Smooth muscle cell (in vitro differentiated cells): ENCODE measurements at regions not wholly inside any gene's neighbourhood (a gene's known extent, or its start where the extent isn't known, plus 50 kb on each side); places are given as distances from the start of the nearest gene placed in this dataset.
A peak's percentile ranks its signal among the peaks of the same experiment; 100 is the strongest.

Source experiments
- DNase-seq: peaks from one replicate; lab custom pipeline; 2025; ENCODE audit not compliant: unreplicated experiment; lab: John Stamatoyannopoulos, UW
- H2AFZ ChIP-seq: fragments of 200-600 bp; sonication (generic); 2 replicates; pipeline ENCODE4 v1.6.0; 2016; ENCODE audit warnings: antibody characterized with exemption, low read depth, mild to moderate bottlenecking
- H3F3A ChIP-seq: fragments of 200-600 bp; sonication (generic); 2 replicates; pipeline ENCODE4 v1.6.0; 2017; ENCODE audit warnings: antibody characterized with exemption, low read depth
- H3K27ac ChIP-seq: fragments of 200-600 bp; sonication (generic); 2 replicates; pipeline ENCODE4 v1.5.1; 2016; ENCODE audit warnings: low read depth, mild to moderate bottlenecking
- H3K27me3 ChIP-seq: fragments of 200-600 bp; sonication (generic); 2 replicates; pipeline ENCODE4 v1.6.1; 2016; ENCODE audit warnings: low read depth, mild to moderate bottlenecking
- H3K36me3 ChIP-seq: fragments of 200-600 bp; sonication (generic); 2 replicates; pipeline ENCODE4 v1.5.1; 2016; ENCODE audit warnings: low read depth
- H3K4me1 ChIP-seq: fragments of 200-600 bp; sonication (generic); 2 replicates; pipeline ENCODE4 v1.5.1; 2016; ENCODE audit warnings: low read depth
- H3K4me2 ChIP-seq: fragments of 200-600 bp; sonication (generic); 2 replicates; pipeline ENCODE4 v1.6.0; 2016; ENCODE audit warnings: mild to moderate bottlenecking
- H3K4me3 ChIP-seq: fragments of 200-600 bp; sonication (generic); 2 replicates; pipeline ENCODE4 v1.5.1; 2016; ENCODE audit warnings: mild to moderate bottlenecking
- H3K79me2 ChIP-seq: fragments of 200-600 bp; sonication (generic); 2 replicates; pipeline ENCODE4 v1.6.0; 2016; ENCODE audit warnings: low read depth, mild to moderate bottlenecking
- H3K9ac ChIP-seq: fragments of 200-600 bp; sonication (generic); 2 replicates; pipeline ENCODE4 v1.6.0; 2016; ENCODE audit warnings: low read depth
- H3K9me3 ChIP-seq: fragments of 200-600 bp; sonication (generic); replicated peaks from 2 replicates; pipeline ENCODE4 v1.5.1; 2016; ENCODE audit warnings: low read depth
- H4K20me1 ChIP-seq: fragments of 200-600 bp; sonication (generic); 2 replicates; pipeline ENCODE4 v1.6.0; 2016; ENCODE audit warnings: low read depth
- CTCF ChIP-seq: fragments of 200-600 bp; sonication (generic); IDR thresholded peaks from 2 replicates; pipeline ENCODE4 v1.5.1; 2017; ENCODE audit warnings: borderline replicate concordance, mild to moderate bottlenecking, antibody characterized with exemption; ENCODE audit not compliant: insufficient read depth, poor library complexity, severe bottlenecking
- WGBS: methylation state at CpG from one replicate; pipeline ENCODE4 v1.1.7; 2016; ENCODE audit warnings: low lambda C conversion rate; 5-methylcytosine and 5-hydroxymethylcytosine counted together

GRCh38 chr2:175309799-175310198 is 128.3 kb upstream of the ATP5MC3 start:
- no peak overlapping the region for H3K27ac ChIP-seq
- no peaks in the 10 kb centered on the region for H3K36me3 ChIP-seq
- TF ChIP-seq CTCF = peak; percentile 41
- no peaks in the 10 kb centered on the region for H3K4me1 ChIP-seq
- H3K4me3 ChIP-seq = no peak overlapping the region
- H3K79me2 ChIP-seq = no peaks in the 10 kb centered on the region
- peaks cover 42% of the 10 kb centered on the region for H3K27me3 ChIP-seq
- no peak overlapping the region for H3K4me2 ChIP-seq
- H3K9ac ChIP-seq = no peak overlapping the region
- no peak for DNase-seq
- no peak overlapping the region for H2AFZ ChIP-seq
- no peaks in the 10 kb centered on the region for H3F3A ChIP-seq
- no peaks in the 10 kb centered on the region for H4K20me1 ChIP-seq
- 31% methylated on average over 3 of the region's 3 CpGs for WGBS
- H3K9me3 ChIP-seq = no peaks in the 10 kb centered on the region

GRCh38 chr2:175308005-175308404 is 126.5 kb upstream of the ATP5MC3 start:
- Histone ChIP-seq H3K27me3 (peaks cover 60% of the 10 kb centered on the region), H2AFZ (no peak overlapping the region), H3K79me2 (no peaks in the 10 kb centered on the region), H4K20me1 (no peaks in the 10 kb centered on the region), H3K4me2 (no peak overlapping the region), H3K4me1 (no peaks in the 10 kb centered on the region), H3K36me3 (no peaks in the 10 kb centered on the region), H3K4me3 (no peak overlapping the region), H3K9me3 (no peaks in the 10 kb centered on the region), H3K9ac (no peak overlapping the region), H3F3A (no peaks in the 10 kb centered on the region), H3K27ac (no peak overlapping the region)
- no peak for DNase-seq
- WGBS = 85% methylated on average over 4 of the region's 4 CpGs
- TF ChIP-seq CTCF = no peak

- H2AFZ ChIP-seq = no peak overlapping the region
Measured at GRCh38 chr2:175304541-175304940, 123.0 kb upstream of the ATP5MC3 start.

More at GRCh38 chr2:175304541-175304940, 123.0 kb upstream of the ATP5MC3 start:
- H3K79me2 ChIP-seq = no peaks in the 10 kb centered on the region
- H3F3A ChIP-seq = no peaks in the 10 kb centered on the region
- H3K27ac ChIP-seq = no peak overlapping the region
- DNase-seq = no peak
- no peak overlapping the region for H3K4me3 ChIP-seq
- no peak for TF ChIP-seq CTCF
- H3K36me3 ChIP-seq = no peaks in the 10 kb centered on the region
- peaks cover 72% of the 10 kb centered on the region for H3K27me3 ChIP-seq
- H3K9ac ChIP-seq = no peak overlapping the region
- no peak overlapping the region for H3K4me2 ChIP-seq
- whole genome bisulfite sequencing = 92% methylated on average over 2 of the region's 2 CpGs
- no peaks in the 10 kb centered on the region for H4K20me1 ChIP-seq
- no peaks in the 10 kb centered on the region for H3K9me3 ChIP-seq
- H3K4me1 ChIP-seq = no peaks in the 10 kb centered on the region
